ENCODE measurements at regions not wholly inside any gene's neighbourhood (a gene's known extent, or its start where the extent isn't known, plus 50 kb on each side); places are given as distances from the start of the nearest gene placed in this dataset.

GRCh38 chr6:78611102-78611620, 256.2 kb upstream of the IRAK1BP1 start:
- no peaks in the 10 kb centered on the region for H3K27me3 ChIP-seq
- no peaks in the 10 kb centered on the region for H3K9me3 ChIP-seq
- intact Hi-C loops (cut with DNase I), result no loop called here
- H3K36me3 ChIP-seq, result no peaks in the 10 kb centered on the region
- TF ChIP-seq POLR2A (IDR thresholded peaks at IDR 0.05) (no peak), POLR2AphosphoS5 (IDR thresholded peaks at IDR 0.05; ENCODE audit: insufficient read depth in 1 of 2, low read depth in 1 of 2) (no peak), CTCF (IDR thresholded peaks at IDR 0.05) (no peak)
- H3K27ac ChIP-seq, result no peak overlapping the region
- no peaks in the 10 kb centered on the region for H3K4me1 ChIP-seq
- no peak for DNase-seq (ENCODE audit: extremely low spot score in 2 of 2)
- H3K4me3 ChIP-seq, result no peak overlapping the region

- no peaks in the 10 kb centered on the region for H3K27me3 ChIP-seq
- TF ChIP-seq CTCF (IDR thresholded peaks at IDR 0.05) (no peak), POLR2A (IDR thresholded peaks at IDR 0.05) (no peak), POLR2AphosphoS5 (IDR thresholded peaks at IDR 0.05; ENCODE audit: insufficient read depth in 1 of 2, low read depth in 1 of 2) (no peak)
- intact Hi-C loops (cut with DNase I), result no loop called here
- DNase-seq (ENCODE audit: extremely low spot score in 2 of 2), result no peak
- no peak overlapping the region for H3K4me3 ChIP-seq
- no peaks in the 10 kb centered on the region for H3K36me3 ChIP-seq
- no peaks in the 10 kb centered on the region for H3K4me1 ChIP-seq
- no peaks in the 10 kb centered on the region for H3K9me3 ChIP-seq
- H3K27ac ChIP-seq, result no peak overlapping the region
Measured at GRCh38 chr6:78611886-78612480, 255.4 kb upstream of the IRAK1BP1 start.

- H3K36me3 ChIP-seq, result no peaks in the 10 kb centered on the region
- H3K4me1 ChIP-seq, result no peaks in the 10 kb centered on the region
- H3K27me3 ChIP-seq, result no peaks in the 10 kb centered on the region
- H3K27ac ChIP-seq, result no peak overlapping the region
- H3K4me3 ChIP-seq, result no peak overlapping the region
- no peaks in the 10 kb centered on the region for H3K9me3 ChIP-seq
- TF ChIP-seq CTCF (IDR thresholded peaks at IDR 0.05) (no peak), POLR2AphosphoS5 (IDR thresholded peaks at IDR 0.05; ENCODE audit: insufficient read depth in 1 of 2, low read depth in 1 of 2) (no peak), POLR2A (IDR thresholded peaks at IDR 0.05) (no peak)
- intact Hi-C loops (cut with DNase I), result no loop called here
- no peak for DNase-seq (ENCODE audit: extremely low spot score in 2 of 2)
Measured at GRCh38 chr6:78614961-78615360, 252.4 kb upstream of the IRAK1BP1 start.

- DNase-seq (ENCODE audit: extremely low spot score in 2 of 2), result no peak
- Histone ChIP-seq H3K36me3 (no peaks in the 10 kb centered on the region), H3K27me3 (no peaks in the 10 kb centered on the region), H3K27ac (no peak overlapping the region), H3K4me1 (no peaks in the 10 kb centered on the region), H3K4me3 (no peak overlapping the region), H3K9me3 (no peaks in the 10 kb centered on the region)
- intact Hi-C loops (cut with DNase I), result no loop called here
- TF ChIP-seq CTCF (IDR thresholded peaks at IDR 0.05) (no peak), POLR2AphosphoS5 (IDR thresholded peaks at IDR 0.05; ENCODE audit: insufficient read depth in 1 of 2, low read depth in 1 of 2) (no peak), POLR2A (IDR thresholded peaks at IDR 0.05) (no peak)
Measured at GRCh38 chr6:78615430-78615904, 251.9 kb upstream of the IRAK1BP1 start.

GRCh38 chr6:78618970-78619369, 248.4 kb upstream of the IRAK1BP1 start:
- Histone ChIP-seq H3K27ac (no peak overlapping the region), H3K27me3 (no peaks in the 10 kb centered on the region), H3K4me3 (no peak overlapping the region), H3K36me3 (no peaks in the 10 kb centered on the region), H3K9me3 (no peaks in the 10 kb centered on the region), H3K4me1 (no peaks in the 10 kb centered on the region)
- DNase-seq (ENCODE audit: extremely low spot score in 2 of 2), result no peak
- no peak for TF ChIP-seq POLR2AphosphoS5 (IDR thresholded peaks at IDR 0.05; ENCODE audit: insufficient read depth in 1 of 2, low read depth in 1 of 2)
- no peak for TF ChIP-seq POLR2A (IDR thresholded peaks at IDR 0.05)
- no peak for TF ChIP-seq CTCF (IDR thresholded peaks at IDR 0.05)
- intact Hi-C loops (cut with DNase I), result no loop called here
